ENCODE measurements at regions not wholly inside any gene's neighbourhood (a gene's known extent, or its start where the extent isn't known, plus 50 kb on each side); places are given as distances from the start of the nearest gene placed in this dataset.

- Histone ChIP-seq H3K27me3 (ENCODE audit: control insufficient read depth in 2 of 2, insufficient read depth in 2 of 2, low read length in 2 of 2) (peaks cover 0 to 2% of the 10 kb centered on the region in 2 experiments), H3K27ac (ENCODE audit: insufficient read depth, low read depth, low read length) (no peak overlapping the region), H3K79me2 (ENCODE audit: control insufficient read depth, insufficient read depth, low read length) (no peaks in the 10 kb centered on the region), H3K36me3 (ENCODE audit: control insufficient read depth in 2 of 2, extremely low read depth in 1 of 2, insufficient read depth in 2 of 2, low read length in 2 of 2) (no peaks in the 10 kb centered on the region), H2AFZ (ENCODE audit: low read depth, low read length) (no peak overlapping the region), H3K9ac (replicated peaks; ENCODE audit: extremely low read depth, insufficient read depth, low read length) (no peak overlapping the region), H3K4me2 (ENCODE audit: insufficient read depth, low read length) (no peak overlapping the region), H3K9me1 (replicated peaks; ENCODE audit: control insufficient read depth, extremely low read depth, insufficient read depth, low read length) (no peaks in the 10 kb centered on the region), H3K9me3 (replicated peaks; ENCODE audit: control insufficient read depth, insufficient read depth, low read length) (no peaks in the 10 kb centered on the region), H3K4me3 (replicated peaks in 1 of 3; ENCODE audit: insufficient read depth in 1 of 3, low read depth in 1 of 3, low read length in 3 of 3) (no peak overlapping the region), H3K4me1 (ENCODE audit: control insufficient read depth, extremely low read depth, insufficient read depth, low read length) (no peaks in the 10 kb centered on the region), H4K20me1 (replicated peaks; ENCODE audit: control insufficient read depth, extremely low read depth, insufficient read depth, low read length) (no peaks in the 10 kb centered on the region)
- no peak for DNase-seq (ENCODE audit: low read depth, low spot score)
- ChIA-PET CTCF (interaction anchor here (1.1 kb wide), 1 partner anchor 16 kb away, joined by 3 read pairs; no protein-coding TSS in a partner anchor), POLR2A (no interaction called here)
- dilution Hi-C loops (cut with MboI; ENCODE audit: extremely low pct_ligation_motif_present, low sequenced_read_pairs) (no loop called here), intact Hi-C loops (cut with micrococcal nuclease) (no loop called here)
- FAIRE-seq = no peak
- BruUV-seq (replicated peaks) = no TSS peak
- TF ChIP-seq GATA2 (IDR thresholded peaks at IDR 0.05; ENCODE audit: insufficient read depth, insufficient read length, low read depth, low read length) = no peak
- no peak for TF ChIP-seq CTCF (IDR thresholded peaks at IDR 0.05; ENCODE audit: extremely low read depth in 1 of 2, insufficient read depth in 1 of 2, low read depth in 1 of 2, low read length in 2 of 2)
- no peak for TF ChIP-seq POLR2AphosphoS5 (IDR thresholded peaks at IDR 0.05; ENCODE audit: insufficient read depth, low read depth, low read length)
- TF ChIP-seq POLR2A (IDR thresholded peaks at IDR 0.05; ENCODE audit: low read depth, low read length) = no peak
- TF ChIP-seq JUN (IDR thresholded peaks at IDR 0.05; ENCODE audit: borderline replicate concordance, insufficient read depth, insufficient read length, low read depth) = no peak
- no peak for TF ChIP-seq FOS (IDR thresholded peaks at IDR 0.05; ENCODE audit: borderline replicate concordance, insufficient read depth, low read length)
- TF ChIP-seq EZH2 (IDR thresholded peaks at IDR 0.05; ENCODE audit: borderline replicate concordance, low read depth, low read length, severe bottlenecking) = no peak
- no peak for TF ChIP-seq MYC (IDR thresholded peaks at IDR 0.05; ENCODE audit: low read depth, low read length)
- no peak for TF ChIP-seq MAX (IDR thresholded peaks at IDR 0.05; ENCODE audit: insufficient read depth, insufficient read length)
Measured at GRCh38 chr2:43007901-43008300, 215.5 kb upstream of the HAAO start.

Data from endothelial cell of umbilical vein (primary cell).